Suprapubic skin (tissue), 3 donors: ENCODE measurements at regions not wholly inside any gene's neighbourhood (a gene's known extent, or its start where the extent isn't known, plus 50 kb on each side); places are given as distances from the start of the nearest gene placed in this dataset.

Experiments
- CTCF ChIP-seq, 2 donors: fragments of 200-600 bp in 1 of 2; fragments of 450-650 bp in 1 of 2; sonication (generic) in 1 of 2; IDR thresholded peaks; one replicate each; pipeline ENCODE4 v1.5.1; 2016 to 2019; ENCODE audit warnings: antibody characterized with exemption in 2 of 2, mild to moderate bottlenecking in 1 of 2, moderate library complexity in 1 of 2
- EP300 ChIP-seq: sonication (generic); formaldehyde crosslinking; IDR thresholded peaks from one replicate; pipeline ENCODE4 v1.6.1; 2017; ENCODE audit warnings: antibody characterized with exemption
- POLR2A ChIP-seq, 2 donors: fragments of 450-650 bp; IDR thresholded peaks; one replicate each; pipeline ENCODE4 v1.6.1; 2017; ENCODE audit warnings: antibody characterized with exemption in 2 of 2, mild to moderate bottlenecking in 2 of 2, moderate library complexity in 2 of 2

GRCh38 chr4:117740736-117741135, 293.6 kb upstream of the NDST3 start:
- TF ChIP-seq POLR2A (IDR thresholded peaks at IDR 0.05) (no peak), CTCF (IDR thresholded peaks at IDR 0.05) (no peak), EP300 (no peak)
